Activated T-cell treated with anti-CD3 and anti-CD28 coated beads, Interleukin-2, amount 50 U/mL, for 48 hours (primary cell): ENCODE measurements at regions not wholly inside any gene's neighbourhood (a gene's known extent, or its start where the extent isn't known, plus 50 kb on each side); places are given as distances from the start of the nearest gene placed in this dataset.

Experiments
- DNase-seq, 2 experiments: peaks; one replicate each; pipeline ENCODE4 v3.0.0-alpha.2; 2020

DNA sequence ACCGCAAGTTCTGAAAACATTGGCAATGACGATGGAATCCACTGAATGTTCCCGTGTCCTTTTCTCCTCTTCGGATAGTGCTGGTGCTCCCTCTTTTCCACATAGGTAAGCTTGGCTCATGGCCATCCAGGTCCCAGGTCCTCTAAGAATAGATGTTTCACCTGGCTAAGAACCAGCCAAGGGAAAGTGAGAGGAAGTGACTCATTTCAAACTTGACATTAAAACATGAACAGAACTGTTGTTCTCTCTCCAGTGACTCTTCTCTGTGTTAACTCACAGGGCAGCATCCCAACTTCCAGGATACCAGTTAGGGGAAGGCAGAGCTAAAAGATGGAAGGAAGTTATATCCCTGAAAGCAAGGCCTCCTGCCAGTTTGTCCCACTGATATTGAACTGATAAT is 493.8 kb upstream of the CHRM3 start:
- no peak for DNase-seq

DNA sequence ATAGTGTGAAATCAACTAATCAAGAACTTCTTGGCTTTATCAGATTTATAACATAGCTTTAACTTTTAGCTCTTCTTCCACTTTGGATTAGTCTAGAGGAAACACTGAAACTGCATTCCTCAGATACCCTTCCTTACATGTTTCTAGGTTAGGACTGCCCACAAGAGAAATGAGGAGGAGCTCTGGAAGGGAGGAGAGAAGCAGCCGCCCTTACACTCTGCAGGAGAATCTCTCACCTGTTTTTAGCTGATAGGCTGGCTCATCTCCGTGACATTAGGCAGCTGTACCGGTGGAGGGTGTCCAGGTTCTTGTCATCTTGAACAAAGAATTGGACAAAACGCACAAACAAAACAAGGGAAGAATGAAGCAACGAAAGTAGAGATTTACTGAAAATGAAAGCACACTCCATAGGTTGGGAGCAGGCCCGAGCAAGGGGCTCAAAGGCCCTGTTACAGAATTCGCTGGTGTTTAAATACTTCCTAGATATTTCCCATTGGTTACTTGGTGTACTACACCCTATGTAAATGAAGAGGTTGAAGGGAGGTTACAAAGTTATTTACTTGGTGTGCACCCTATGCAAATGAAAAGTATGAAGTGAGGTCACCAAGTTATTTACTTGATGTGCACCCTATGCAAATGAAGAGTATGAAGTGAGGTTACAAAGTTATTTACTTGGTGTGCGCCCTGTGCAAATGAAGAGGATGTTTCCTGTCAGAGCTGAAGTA is 524.9 kb upstream of the CHRM3 start:
- no peak for DNase-seq

GRCh38 chr1:238833919-238834318 is 552.4 kb upstream of the CHRM3 start:
- no peak for DNase-seq

DNA sequence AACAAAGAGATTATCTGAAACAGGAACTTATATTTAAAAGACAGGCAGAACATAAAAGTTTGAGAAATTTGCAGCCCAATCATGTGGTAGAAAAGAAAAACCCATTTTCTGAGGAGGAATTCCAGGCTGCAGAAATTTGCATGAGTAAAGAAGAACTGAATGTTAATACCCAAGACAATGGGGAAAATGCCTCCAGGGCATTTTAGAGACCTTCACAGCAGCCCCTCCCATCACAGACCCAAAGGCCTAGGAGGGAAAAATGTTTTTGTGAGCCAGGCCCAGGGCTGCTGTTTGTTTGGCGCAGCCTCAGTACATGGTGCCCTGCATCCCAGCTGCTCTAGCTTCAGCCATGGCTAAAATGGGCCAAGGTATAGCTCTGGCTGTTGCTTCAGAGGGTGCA is 554.3 kb upstream of the CHRM3 start:
- DNase-seq: no peak

- no peak for DNase-seq
These were observed 556.2 kb upstream of the CHRM3 start for GRCh38 chr1:238830036-238830611.

DNA sequence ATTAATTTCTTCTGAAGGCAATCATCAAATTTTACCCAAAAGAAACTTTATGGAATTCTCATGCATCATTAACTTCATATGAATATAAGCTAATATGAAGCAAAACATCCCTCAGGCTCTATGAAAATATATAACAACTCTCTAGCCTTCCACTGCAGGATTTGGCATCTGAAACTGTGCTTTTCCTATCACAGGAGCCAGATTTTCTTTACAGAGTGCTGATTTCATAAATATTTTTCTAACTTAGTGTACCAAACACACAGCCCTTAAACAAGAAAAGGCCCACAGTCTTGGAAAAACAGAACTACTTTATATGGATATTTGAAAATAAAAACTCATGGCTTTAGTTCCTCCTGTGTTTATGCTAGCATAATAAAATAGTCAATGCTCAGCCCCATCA is 559.5 kb upstream of the CHRM3 start:
- no peak for DNase-seq

- no peak for DNase-seq
These were observed 563.0 kb upstream of the CHRM3 start for GRCh38 chr1:238823416-238823815.

GRCh38 chr1:238811211-238811879 is 575.0 kb upstream of the CHRM3 start:
- DNase-seq: no peak

- no peak for DNase-seq
These were observed 595.5 kb upstream of the CHRM3 start for GRCh38 chr1:238790882-238791281.

DNA sequence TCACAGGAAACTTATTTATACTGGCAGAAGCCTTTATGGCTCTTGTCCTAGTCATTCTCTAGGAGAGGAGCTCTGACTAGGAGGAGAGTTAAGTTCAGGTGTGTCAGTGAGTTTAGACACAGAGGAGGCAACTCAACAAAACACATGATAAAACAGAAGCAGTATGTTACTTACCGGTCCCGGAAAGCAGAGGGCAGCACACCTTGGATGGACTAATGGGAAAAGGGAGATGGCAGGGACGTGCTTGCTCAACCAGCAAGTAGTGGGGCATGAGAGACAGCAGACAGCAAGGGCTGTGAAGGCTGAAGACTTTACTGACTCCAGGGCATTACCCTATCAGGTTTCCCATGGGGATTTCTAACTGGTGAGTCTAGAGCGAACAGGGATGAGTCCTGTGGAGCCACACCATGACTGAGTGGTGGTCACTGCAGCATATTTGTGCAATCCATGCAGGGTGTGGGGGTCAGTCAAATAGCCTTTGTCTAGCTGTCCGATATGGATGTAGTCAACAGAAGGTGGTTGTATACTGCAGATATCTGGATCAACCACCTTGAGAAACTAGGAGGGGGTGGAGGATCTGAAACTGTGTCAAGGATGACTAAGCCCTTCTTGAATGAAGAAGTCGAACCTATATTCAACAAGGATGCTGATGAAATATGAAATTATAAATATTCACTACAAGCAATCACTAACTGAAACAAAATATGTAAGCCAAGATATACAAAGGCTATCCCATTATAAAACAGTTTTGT is 596.3 kb upstream of the CHRM3 start:
- no peak for DNase-seq

DNA sequence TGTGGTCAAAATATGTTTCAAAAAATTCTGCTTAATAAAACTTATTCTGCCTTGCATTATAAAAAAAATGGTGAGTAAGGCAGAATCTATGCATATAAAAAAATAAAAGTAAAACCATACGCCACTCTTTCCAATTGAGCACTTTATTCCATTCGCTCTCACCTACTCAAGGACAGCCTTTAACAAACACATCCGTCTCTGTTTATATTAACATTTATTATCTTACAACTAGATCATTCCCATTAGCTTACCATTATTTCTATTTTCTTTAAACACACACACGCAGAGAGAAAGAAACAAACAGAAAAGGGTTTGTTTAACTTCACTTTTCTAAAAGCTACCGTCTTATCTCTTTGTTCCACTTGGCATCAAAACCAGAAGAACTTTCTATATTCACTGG is 598.9 kb upstream of the CHRM3 start:
- no peak for DNase-seq

DNA sequence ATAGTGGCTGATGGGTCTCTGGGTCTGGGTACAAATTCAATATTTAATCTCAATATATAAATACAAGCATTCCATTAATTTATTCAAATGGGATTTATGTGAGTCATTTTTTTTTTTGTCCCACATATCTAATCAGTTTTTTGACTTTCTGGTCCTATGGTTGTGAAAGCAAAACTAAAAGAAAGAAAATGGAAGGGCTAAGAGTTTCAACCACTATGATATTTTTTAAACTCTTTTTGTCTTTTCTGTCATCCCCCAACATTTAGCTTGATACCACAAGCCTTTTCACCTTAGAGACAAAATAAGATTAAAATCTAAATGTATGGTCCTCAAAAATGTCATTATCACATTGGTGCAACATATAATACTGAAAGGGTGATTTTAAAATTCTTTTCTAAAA is 602.7 kb upstream of the CHRM3 start:
- DNase-seq: no peak

DNA sequence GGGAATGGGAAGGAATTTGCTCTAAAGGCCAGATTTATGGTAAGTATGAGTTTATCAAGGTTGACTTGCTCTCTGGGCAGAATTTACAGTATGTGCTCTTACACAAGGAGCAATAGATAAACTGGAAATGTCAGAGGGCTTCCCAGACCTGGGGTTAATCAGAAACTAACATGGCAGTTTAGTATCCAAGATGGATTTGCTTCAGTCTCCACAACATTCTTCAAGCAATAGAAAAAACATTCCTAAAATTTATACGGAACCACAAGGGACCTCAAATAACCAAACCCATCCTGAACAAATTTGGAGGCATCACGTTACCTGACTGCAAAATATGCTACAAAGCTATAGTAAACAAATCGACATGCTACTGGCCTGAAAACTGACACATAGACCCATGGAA is 606.7 kb upstream of the CHRM3 start:
- no peak for DNase-seq

DNA sequence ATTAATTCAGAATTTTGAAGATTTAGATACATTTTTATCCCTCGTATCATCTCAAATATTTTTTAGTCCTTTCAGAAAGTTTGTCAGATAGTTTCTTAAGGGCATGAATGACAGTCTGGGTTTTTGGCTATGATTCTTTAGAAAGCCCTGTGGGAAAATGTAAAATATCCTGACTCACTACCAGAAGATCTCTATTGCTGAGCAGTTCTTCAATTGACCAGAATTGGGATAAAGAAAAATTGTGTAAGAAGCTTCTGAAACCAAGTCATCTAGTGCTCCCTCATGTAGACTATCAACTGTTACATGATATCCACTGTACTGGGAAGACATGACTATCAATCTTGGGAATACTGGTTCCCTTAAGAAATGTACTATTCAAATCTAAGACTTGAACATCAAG is 608.3 kb upstream of the CHRM3 start:
- DNase-seq: no peak

DNA sequence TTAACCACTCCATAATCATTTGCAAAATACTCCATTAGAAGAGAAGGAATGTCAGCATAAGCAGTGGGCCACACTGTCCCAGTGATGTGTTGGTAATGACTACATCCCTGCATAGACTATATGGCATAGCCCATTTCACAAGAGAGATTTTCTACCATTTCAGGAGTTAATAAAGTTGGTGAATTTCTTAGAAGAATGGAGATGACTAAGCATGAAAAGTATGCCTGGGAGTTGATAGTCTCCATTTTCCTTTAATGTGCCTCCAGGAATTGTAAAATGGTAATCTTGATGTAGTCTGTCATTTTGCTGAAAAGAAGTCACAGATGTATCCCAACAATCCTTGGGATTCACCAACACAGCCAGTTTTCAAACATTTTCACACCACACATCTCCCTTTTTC is 608.8 kb upstream of the CHRM3 start:
- DNase-seq: no peak

- DNase-seq: no peak
These were observed 610.2 kb upstream of the CHRM3 start for GRCh38 chr1:238776126-238776525.

DNA sequence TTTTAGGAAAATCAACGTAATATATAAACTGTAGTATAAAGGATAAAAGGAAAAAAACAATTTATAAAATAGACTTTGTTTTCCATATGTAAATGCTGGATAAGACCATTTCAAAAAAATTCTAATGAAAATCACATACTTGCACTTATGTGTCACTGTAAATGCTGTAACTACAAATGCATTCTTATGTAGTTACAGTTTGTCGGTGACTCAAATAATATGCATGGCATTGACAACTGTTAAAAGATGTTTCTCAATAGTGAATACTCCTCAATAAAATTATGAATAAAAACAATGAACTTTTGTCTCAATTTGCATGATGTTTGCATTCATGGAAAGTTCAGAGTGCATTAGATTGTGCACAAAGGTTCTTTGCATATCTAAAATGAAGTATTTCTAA is 614.0 kb upstream of the CHRM3 start:
- DNase-seq: no peak

GRCh38 chr1:238767321-238767720 is 619.0 kb upstream of the CHRM3 start:
- DNase-seq: no peak

- DNase-seq: no peak
These were observed 621.6 kb upstream of the CHRM3 start for GRCh38 chr1:238764779-238765178.

DNA sequence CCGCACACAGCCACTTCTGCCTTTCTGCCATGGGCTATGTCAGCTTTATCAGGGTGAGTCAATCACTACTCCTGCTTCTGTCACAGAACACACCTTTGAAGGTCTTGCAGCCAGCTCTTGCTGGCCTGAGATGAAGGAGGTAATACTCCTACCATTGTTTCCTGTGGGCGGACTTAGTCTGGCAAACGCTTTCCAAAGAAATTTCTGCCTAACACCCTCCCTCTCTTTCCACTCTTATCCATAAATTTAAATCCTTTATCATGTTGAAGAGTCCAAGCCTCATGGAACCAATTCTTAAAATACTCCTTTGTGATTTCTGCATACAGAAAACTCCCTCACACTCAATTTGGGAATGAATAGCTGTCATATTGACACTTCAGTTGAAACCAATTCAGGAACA is 633.1 kb upstream of the CHRM3 start:
- no peak for DNase-seq

GRCh38 chr1:238752327-238752726 is 634.0 kb upstream of the CHRM3 start:
- no peak for DNase-seq

DNA sequence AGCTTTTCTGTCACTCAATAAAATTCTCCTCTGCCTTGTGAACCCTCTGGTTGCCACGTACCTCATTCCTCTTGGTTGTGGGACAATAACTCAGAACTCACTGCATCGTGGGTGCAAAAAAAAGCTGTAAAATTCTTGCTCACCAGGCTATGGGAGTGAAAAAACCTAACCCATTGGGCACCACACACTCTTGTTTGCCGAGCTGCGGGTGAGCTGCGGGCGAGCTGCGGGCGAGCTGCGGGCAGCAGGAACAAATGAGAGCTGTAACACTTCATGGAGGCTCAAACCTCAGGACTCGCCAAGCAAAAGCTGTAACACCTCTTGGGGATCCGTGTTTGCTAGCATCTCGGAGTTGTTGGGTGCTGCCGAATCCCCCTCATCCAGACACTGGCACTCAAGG is 641.3 kb upstream of the CHRM3 start:
- no peak for DNase-seq

GRCh38 chr1:238738892-238739291 is 647.5 kb upstream of the CHRM3 start:
- no peak for DNase-seq

GRCh38 chr1:238727670-238728069 is 658.7 kb upstream of the CHRM3 start:
- DNase-seq: no peak
